NCI-H2107 treated with DMSO at 0.1 percent for 48 hours (cell line): ENCODE measurements at regions not wholly inside any gene's neighbourhood (a gene's known extent, or its start where the extent isn't known, plus 50 kb on each side); places are given as distances from the start of the nearest gene placed in this dataset.
"Not testable (repeated sequence)": the region's sequence is repeated elsewhere in the genome, so short reads cannot be mapped to it uniquely, and the experiment has no call there.

Experiments used
- DNase-seq: peaks from one replicate; lab custom pipeline; 2025; ENCODE audit not compliant: unreplicated experiment; lab: John Stamatoyannopoulos, UW

GRCh38 chr15:88965097-88965496 is 51.9 kb upstream of the MFGE8 start:
- not testable (repeated sequence) for DNase-seq

- DNase-seq: no peak
These were observed 57.1 kb upstream of the MFGE8 start for GRCh38 chr15:88970232-88970631.

DNA sequence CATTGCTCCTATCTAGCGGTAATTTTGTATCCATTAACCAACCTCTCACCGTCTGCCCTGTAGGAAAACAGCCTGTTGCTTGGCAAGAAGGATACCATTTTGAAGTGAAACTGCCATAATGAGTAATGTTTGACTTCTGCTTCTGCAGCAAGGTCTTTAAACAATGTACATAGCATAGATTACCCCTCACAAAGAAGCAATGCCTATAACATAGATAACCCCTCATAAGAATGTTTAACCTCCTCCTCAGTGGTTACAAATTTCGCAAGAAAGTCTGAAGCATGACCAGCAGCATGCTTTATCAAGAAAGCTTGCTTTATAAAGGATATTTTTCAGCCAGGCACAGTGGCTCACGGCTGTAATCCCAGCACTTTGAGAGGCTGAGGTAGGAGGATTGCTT is 61.2 kb upstream of the MFGE8 start:
- no peak for DNase-seq

DNA sequence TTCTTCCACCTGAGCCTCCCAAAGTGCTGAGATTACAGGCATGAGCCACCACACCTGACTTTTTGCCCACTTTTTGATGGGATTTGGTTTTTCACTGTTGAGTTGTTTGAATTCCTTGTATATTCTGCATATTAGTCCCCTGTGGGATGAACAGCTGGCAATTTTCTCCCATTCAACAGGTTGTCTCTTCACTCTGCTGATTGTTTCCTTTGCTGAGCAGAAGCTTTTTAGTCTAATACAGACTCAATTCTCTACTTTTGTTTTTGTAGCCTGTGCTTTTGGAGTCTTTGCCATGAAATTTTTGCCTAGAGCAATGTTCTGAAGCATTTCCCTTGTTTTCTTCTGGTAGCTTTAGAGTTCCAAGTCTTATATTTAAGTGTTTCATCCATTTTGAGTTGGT is 62.7 kb upstream of the MFGE8 start:
- DNase-seq: no peak

DNA sequence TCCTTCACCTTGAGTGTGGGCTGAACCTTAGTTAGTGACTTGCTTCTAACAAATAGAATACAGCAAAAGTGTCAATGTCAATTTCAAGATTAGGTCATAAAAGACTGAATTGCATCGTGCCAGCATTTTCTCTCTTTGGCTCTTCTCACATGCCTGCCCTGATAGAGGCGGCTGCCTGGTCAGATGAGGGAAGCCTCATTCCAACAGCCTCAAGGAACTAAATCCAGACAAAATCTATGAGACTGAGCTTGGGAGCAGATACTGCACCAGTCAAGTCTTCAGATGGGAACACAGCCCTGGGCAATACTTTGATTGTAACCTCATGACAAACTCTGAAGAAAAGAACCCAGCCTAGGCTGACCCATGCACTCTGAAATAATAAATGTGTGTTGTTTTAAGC is 63.5 kb upstream of the MFGE8 start:
- DNase-seq: no peak

GRCh38 chr15:88979674-88980073 is 66.5 kb upstream of the MFGE8 start:
- no peak for DNase-seq

- DNase-seq: no peak
These were observed 67.3 kb upstream of the MFGE8 start for GRCh38 chr15:88980498-88980897.

DNA sequence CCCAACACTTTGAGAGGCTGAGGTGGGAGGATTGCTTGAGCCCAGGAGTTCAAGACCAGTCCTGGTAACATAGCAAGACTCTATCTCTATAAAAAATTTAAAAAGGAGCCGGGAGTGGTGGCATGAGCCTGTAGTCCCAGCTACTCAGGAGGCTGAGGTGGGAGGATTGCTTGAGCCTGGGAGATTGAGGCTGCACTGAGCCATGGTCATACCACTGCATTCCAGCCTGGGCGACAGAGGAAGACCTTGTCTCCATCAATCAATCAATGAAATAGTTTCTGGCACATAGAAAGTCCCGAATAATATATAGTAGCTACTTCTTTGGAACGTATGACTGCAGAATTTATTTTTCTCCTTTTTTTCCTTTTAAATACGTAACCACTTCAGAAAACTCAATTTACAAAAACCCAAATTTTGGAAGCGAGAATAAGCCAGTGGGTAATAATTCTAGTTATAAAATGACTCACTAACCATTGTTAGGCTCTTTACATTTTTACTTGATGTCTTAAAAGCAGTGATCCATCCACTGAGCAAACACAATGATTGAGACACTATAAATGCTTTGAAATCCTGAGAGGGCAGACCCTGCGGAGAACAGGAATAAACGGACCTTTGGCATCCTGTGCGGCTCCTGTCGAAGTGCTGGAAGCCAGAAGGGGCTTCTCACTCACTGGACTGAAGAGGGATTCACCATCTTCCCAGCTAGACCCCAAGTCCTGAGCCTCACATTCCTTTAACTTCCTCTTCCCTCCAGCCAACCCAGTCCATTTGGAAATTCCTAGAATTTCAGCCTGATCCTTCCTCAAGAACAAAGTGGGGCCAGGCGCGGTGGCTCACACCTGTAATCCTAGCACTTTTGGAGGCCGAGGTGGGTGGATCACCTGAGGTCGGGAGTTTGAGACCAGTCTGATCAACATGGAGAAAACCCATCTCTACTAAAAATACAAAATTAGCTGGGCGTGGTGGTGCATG is 68.4 kb upstream of the MFGE8 start:
- DNase-seq: no peak

DNA sequence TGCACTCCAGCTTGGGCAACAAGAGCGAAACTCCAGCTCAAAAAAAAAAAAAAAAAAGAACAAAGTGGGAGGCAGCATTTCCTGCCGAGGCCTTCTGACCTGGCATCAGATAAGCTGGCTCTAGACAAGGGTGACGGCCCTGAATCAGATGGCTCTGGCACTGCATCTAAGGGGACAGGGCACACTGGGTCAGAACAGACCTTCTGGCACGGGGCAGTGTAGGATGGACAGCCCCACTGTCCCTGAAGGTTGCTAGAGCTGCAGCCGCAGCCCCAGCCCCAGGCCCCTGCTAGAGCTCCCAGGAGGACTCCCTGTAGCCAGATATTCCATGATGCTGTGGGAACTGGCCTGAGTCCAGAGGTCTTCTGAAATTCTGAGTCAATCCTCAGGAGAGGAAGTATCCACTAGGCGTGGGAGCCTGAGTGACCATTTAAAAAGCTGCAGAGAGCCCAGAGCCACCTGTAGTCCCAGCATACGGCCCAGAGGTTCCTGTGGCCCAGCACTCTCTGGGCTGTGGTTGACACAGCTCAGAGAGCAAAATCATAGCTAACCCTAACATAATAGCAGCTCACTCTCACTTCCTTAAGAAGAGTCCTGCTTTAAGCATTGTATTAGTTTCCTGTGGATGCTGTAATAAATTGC is 69.2 kb upstream of the MFGE8 start:
- DNase-seq: no peak

DNA sequence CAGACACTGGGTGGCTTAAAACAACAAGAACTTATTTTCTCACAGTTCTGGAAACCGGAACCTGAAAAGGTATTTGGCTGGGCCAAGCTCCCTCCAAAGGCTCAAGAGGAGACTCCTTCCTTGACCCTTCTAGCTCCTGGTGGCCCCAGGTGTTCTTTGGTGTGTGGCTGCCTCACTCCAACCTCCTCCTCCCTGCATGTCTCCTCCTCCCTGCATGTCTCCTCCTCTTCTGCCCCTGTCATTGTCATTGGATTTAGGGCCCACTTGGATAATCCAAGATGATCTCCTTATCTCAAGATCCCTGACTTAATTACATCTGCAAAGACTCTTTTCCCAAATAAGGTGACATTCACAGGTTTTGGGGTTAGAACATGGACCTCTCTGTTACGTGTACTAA is 69.8 kb upstream of the MFGE8 start:
- DNase-seq: no peak

GRCh38 chr15:88983861-88984429 is 70.8 kb upstream of the MFGE8 start:
- no peak for DNase-seq

DNA sequence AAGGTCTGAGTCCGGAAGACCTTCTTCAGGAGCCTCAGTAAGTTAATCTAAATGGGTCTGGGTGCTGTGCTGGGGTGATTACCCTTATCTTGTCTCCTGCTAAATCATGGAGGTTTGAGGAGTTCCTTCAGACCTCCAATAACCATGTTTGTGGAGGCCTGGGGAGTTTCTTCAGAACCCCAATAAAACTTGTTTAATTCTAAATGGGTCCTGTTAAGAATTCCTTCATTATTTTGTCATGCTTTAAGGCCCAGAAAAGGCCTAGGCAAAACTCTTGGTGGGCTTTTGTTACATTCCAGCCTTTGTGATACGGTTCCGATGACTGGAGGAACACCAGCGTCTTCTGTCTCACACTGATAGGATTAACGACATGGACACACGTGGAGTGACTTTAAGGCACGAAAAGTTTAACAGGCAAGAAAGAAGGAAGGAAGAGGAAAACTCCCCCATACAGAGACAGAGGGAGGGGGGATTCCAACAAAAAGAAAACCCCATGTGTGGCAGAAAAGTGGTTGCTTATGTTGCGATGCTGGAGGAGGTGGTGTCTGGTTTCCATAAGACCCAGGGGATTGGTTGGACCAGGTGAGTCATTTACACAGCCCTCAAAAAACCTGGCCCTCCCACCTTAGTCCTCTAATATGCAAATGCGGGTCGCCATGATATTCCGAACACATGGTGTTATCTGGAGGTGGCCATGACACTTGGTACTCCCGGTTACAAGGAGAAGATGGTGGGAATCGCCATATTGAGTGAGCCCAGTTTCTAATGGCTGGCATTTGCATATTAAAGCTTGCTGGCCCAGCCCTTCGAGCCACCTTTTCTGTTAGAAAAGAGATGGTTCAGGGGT is 72.6 kb upstream of the MFGE8 start:
- no peak for DNase-seq

- no peak for DNase-seq
These were observed 73.9 kb upstream of the MFGE8 start for GRCh38 chr15:88986949-88987590.

- DNase-seq: no peak
These were observed 74.4 kb upstream of the MFGE8 start for GRCh38 chr15:88987591-88987933.

DNA sequence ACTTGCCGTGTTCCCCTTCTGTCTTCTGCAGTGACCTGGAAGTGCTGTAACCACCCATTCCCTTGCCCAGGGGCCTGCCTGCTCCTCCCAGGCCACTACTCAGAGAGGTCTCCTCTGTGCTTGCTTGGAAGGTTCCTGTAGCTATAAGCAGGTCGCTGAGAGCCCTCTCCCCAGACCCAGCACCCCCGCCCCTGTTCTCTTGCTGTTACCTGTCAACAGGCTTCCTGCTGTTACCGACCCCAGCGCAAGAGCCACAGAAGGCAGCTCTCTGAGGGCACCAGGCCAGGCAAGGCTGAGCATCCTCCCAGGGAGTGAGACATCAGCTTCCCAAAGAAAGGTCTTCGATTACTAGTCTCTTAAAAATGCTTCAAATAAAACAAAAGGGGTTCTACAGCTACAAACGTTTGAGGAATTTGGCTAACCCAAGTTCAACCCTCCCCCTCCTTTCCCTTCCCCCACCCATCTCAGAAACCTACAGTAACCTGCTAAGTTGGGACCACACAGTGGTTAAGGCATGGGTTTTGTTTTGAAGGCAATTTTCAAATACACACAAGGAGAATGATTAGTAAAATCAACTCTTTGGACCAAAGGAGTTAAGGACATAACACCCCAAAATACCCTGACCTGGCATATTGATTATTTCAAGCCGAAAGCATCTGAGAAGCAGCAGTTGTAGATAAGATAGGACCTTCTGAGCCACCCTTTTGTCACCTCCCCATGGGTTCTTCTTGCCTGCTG is 74.9 kb upstream of the MFGE8 start:
- DNase-seq: no peak

GRCh38 chr15:88989578-88989977 is 76.4 kb upstream of the MFGE8 start:
- no peak for DNase-seq

GRCh38 chr15:88990185-88990679 is 77.1 kb upstream of the MFGE8 start:
- DNase-seq: no peak

DNA sequence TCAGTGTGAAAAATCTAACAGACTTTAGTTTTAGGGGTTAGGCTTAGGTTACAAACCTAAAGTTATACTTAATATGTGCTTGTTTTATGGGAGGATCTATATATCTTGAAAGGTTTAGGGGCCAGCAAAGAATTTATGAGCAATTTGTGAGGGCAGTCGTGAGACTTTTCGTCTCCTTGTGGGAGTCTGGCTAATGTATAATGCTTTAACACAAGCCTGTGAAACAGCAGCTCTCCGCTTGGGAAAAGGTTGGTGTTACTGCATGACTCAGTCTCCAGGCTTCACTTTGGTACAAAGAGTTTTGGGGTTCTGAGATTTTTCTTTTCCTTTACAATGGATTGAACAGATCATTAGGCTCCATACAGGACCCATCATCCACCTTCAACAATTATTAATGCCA is 79.0 kb upstream of the MFGE8 start:
- no peak for DNase-seq

DNA sequence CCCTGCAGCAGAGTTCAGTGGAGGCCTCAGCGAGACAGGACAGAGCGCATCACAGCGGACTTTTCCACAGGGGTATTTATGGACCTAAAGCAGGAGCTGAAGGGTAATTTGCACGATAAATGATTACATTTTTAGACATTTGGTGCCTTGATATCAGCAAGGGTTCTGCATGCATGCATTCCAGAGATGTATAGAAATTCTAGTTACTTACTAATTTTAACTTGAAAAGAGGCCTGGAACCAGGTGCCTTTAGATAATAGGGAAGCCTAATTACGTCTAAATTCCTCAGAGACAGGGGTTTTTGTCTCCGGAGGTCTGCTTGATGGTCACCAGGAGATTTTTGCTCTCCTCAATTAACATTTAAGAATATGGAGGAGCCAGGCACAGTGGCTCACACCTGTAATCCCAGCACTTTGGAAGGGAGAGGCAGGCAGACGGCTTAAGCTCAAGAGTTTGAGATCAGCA is 79.8 kb upstream of the MFGE8 start:
- no peak for DNase-seq

GRCh38 chr15:88993662-88994061 is 80.5 kb upstream of the MFGE8 start:
- DNase-seq: no peak
